T-cell (primary cell): ENCODE measurements at regions not wholly inside any gene's neighbourhood (a gene's known extent, or its start where the extent isn't known, plus 50 kb on each side); places are given as distances from the start of the nearest gene placed in this dataset.

Source experiments
- ATAC-seq, 4 experiments: fragments of 200-7000 bp in 3 of 4; fragments of 150-1000 bp in 1 of 4; cut with Tn5 transposase; replicated peaks in 1 of 4; 1 replicate in 3 of 4; 2 replicates in 1 of 4; pipeline ENCODE4 v1.10.0; 2021; ENCODE audit warnings: moderate library complexity in 3 of 4, mild to moderate bottlenecking in 2 of 4, moderate number of reproducible peaks in 1 of 4
- CTCF ChIA-PET, 2 donors: fragments of 300-600 bp; sonication (Branson Sonifier 250); formaldehyde crosslinking; loops; one replicate each; lab custom pipeline; 2022; ENCODE audit warnings: antibody characterized with exemption in 2 of 2; lab: Charles Lee
- POLR2A ChIA-PET, 2 donors: fragments of 300-600 bp; sonication (Branson Sonifier 250); formaldehyde crosslinking; loops; one replicate each; lab custom pipeline; 2022; ENCODE audit warnings: antibody characterized with exemption in 2 of 2; lab: Charles Lee
- DNase-seq, 35 experiments: peaks; one replicate each; pipeline versions ENCODE4 v3.0.0 to v3.0.0-alpha.2; 2013 to 2023
- H3K27ac ChIP-seq: one replicate; pipeline ENCODE4 v1.5.1; 2013; ENCODE audit warnings: low read length
- H3K27me3 ChIP-seq, 2 experiments: replicated peaks in 1 of 2; 1 replicate in 1 of 2; 2 replicates in 1 of 2; pipeline versions ENCODE4 v1.6.1 to v1.7.0; 2013; ENCODE audit warnings: low read length in 1 of 2, mixed read lengths in 1 of 2; ENCODE audit not compliant: control insufficient read depth in 2 of 2, insufficient read depth in 2 of 2; ENCODE audit errors: extremely low read depth in 1 of 2
- H3K36me3 ChIP-seq, 2 donors: 1 replicate in 1 of 2; 2 replicates in 1 of 2; pipeline versions ENCODE4 v1.6.1 to v1.7.0; 2013; ENCODE audit warnings: low read length in 1 of 2; ENCODE audit not compliant: control insufficient read depth in 2 of 2, insufficient read depth in 1 of 2; ENCODE audit errors: extremely low read depth in 1 of 2
- H3K4me1 ChIP-seq, 2 experiments: 1 replicate in 1 of 2; 2 replicates in 1 of 2; pipeline versions ENCODE4 v1.6.1 to v1.7.0; 2013; ENCODE audit warnings: low read length in 2 of 2, mixed read lengths in 1 of 2; ENCODE audit not compliant: insufficient read depth in 2 of 2, control insufficient read depth in 1 of 2; ENCODE audit errors: extremely low read depth in 1 of 2
- H3K4me3 ChIP-seq, 2 donors: 1 replicate in 1 of 2; 2 replicates in 1 of 2; pipeline versions ENCODE4 v1.5.1 to v1.7.0; 2013; ENCODE audit warnings: mild to moderate bottlenecking in 2 of 2, low read length in 1 of 2, moderate library complexity in 1 of 2; ENCODE audit not compliant: control insufficient read depth in 1 of 2; ENCODE audit errors: extremely low read depth in 1 of 2
- H3K9me3 ChIP-seq: 2 replicates; pipeline ENCODE4 v1.7.0; 2013
- H3K27ac Mint-ChIP-seq, 2 donors: one replicate each; pipeline ENCODE4 v1.8.0; 2020 to 2021; ENCODE audit warnings: mild to moderate bottlenecking in 2 of 2, mixed read lengths in 2 of 2
- H3K27me3 Mint-ChIP-seq, 2 donors: one replicate each; pipeline ENCODE4 v1.8.0; 2021 to 2022; ENCODE audit warnings: mixed read lengths in 2 of 2
- H3K36me3 Mint-ChIP-seq: one replicate; pipeline ENCODE4 v1.8.0; 2021; ENCODE audit warnings: mixed read lengths
- H3K4me1 Mint-ChIP-seq, 3 donors: one replicate each; pipeline ENCODE4 v1.8.0; 2020 to 2022; ENCODE audit warnings: mixed read lengths in 3 of 3, mild to moderate bottlenecking in 1 of 3
- H3K4me3 Mint-ChIP-seq, 3 donors: one replicate each; pipeline ENCODE4 v1.8.0; 2020 to 2022; ENCODE audit warnings: mild to moderate bottlenecking in 3 of 3, mixed read lengths in 3 of 3, moderate library complexity in 3 of 3
- H3K9me3 Mint-ChIP-seq, 3 donors: one replicate each; pipeline ENCODE4 v1.8.0; 2020 to 2022; ENCODE audit warnings: mixed read lengths in 3 of 3
- WGBS: methylation state at CpG from one replicate; pipeline ENCODE4 v1.1.5; 2013; ENCODE audit warnings: missing lambda C conversion rate; ENCODE audit not compliant: insufficient coverage; 5-methylcytosine and 5-hydroxymethylcytosine counted together

- DNase-seq: no peak
- Mint-ChIP-seq H3K27ac (no peak overlapping the region), H3K9me3 (peaks cover 0 to 14% (median 0%) of the 10 kb centered on the region in 3 donors), H3K4me3 (no peak overlapping the region), H3K27me3 (peaks cover 1 to 4% of the 10 kb centered on the region in 2 donors), H3K4me1 (peaks cover 0 to 6% (median 0%) of the 10 kb centered on the region in 3 donors), H3K36me3 (no peaks in the 10 kb centered on the region)
- ChIA-PET POLR2A (no interaction called here), CTCF (no interaction called here)
- Histone ChIP-seq H3K27me3 (peaks cover 0 to 3% of the 10 kb centered on the region in 2 experiments), H3K27ac (no peak overlapping the region), H3K36me3 (no peaks in the 10 kb centered on the region), H3K4me1 (no peaks in the 10 kb centered on the region), H3K9me3 (no peaks in the 10 kb centered on the region), H3K4me3 (no peak overlapping the region)
- no peak for ATAC-seq
- WGBS: 29% methylated on average over 1 of the region's 3 CpGs
Observed at GRCh38 chr5:136518814-136519213, 153.5 kb upstream of the TRPC7 start.

- Histone ChIP-seq H3K9me3 (no peaks in the 10 kb centered on the region), H3K27ac (no peak overlapping the region), H3K27me3 (peaks cover 0 to 3% of the 10 kb centered on the region in 2 experiments), H3K4me3 (no peak overlapping the region), H3K36me3 (no peaks in the 10 kb centered on the region), H3K4me1 (no peaks in the 10 kb centered on the region)
- Mint-ChIP-seq H3K4me1 (peaks cover 0 to 6% (median 0%) of the 10 kb centered on the region in 3 donors), H3K36me3 (no peaks in the 10 kb centered on the region), H3K27me3 (peaks cover 1 to 4% of the 10 kb centered on the region in 2 donors), H3K27ac (no peak overlapping the region), H3K4me3 (no peak overlapping the region), H3K9me3 (peaks cover 0 to 14% (median 0%) of the 10 kb centered on the region in 3 donors)
- POLR2A ChIA-PET: no interaction called here
- WGBS: no CpG with 5 or more reads among the region's 1 CpG
- DNase-seq (no peak), ATAC-seq (no peak)
- CTCF ChIA-PET: no interaction called here
Observed at GRCh38 chr5:136518174-136518573, 152.8 kb upstream of the TRPC7 start.

GRCh38 chr5:136517755-136518154 lies 152.4 kb upstream of the TRPC7 start:
- Histone ChIP-seq H3K4me3 (no peak overlapping the region), H3K36me3 (no peaks in the 10 kb centered on the region), H3K27me3 (peaks cover 0 to 3% of the 10 kb centered on the region in 2 experiments), H3K4me1 (no peaks in the 10 kb centered on the region), H3K9me3 (no peaks in the 10 kb centered on the region), H3K27ac (no peak overlapping the region)
- no peak for ATAC-seq
- POLR2A ChIA-PET: no interaction called here
- Mint-ChIP-seq H3K36me3 (no peaks in the 10 kb centered on the region), H3K4me3 (no peak overlapping the region), H3K27ac (no peak overlapping the region), H3K9me3 (peaks cover 0 to 14% (median 0%) of the 10 kb centered on the region in 3 donors), H3K27me3 (peaks cover 1 to 4% of the 10 kb centered on the region in 2 donors), H3K4me1 (peaks cover 0 to 6% (median 0%) of the 10 kb centered on the region in 3 donors)
- no CpG with 5 or more reads among the region's 1 CpG for WGBS
- DNase-seq: no peak
- CTCF ChIA-PET: interaction anchor here in 1 of 2 donors (0.6 kb wide), 1 partner anchor 111 kb away, joined by 3 read pairs; no protein-coding TSS in a partner anchor

GRCh38 chr5:136516637-136517036 lies 151.3 kb upstream of the TRPC7 start:
- peaks cover 0 to 3% of the 10 kb centered on the region in 2 experiments for H3K27me3 ChIP-seq
- no peak for DNase-seq
- no peak for ATAC-seq
- Mint-ChIP-seq H3K9me3 (peaks cover 0 to 14% (median 0%) of the 10 kb centered on the region in 3 donors), H3K27ac (no peak overlapping the region), H3K27me3 (peaks cover 1 to 4% of the 10 kb centered on the region in 2 donors), H3K4me1 (peaks cover 0 to 6% (median 0%) of the 10 kb centered on the region in 3 donors), H3K36me3 (no peaks in the 10 kb centered on the region), H3K4me3 (no peak overlapping the region)
- 83% methylated on average over 1 of the region's 3 CpGs for WGBS
- POLR2A ChIA-PET: no interaction called here
- H3K9me3 ChIP-seq: no peaks in the 10 kb centered on the region
- H3K4me3 ChIP-seq: no peak overlapping the region
- H3K4me1 ChIP-seq: no peaks in the 10 kb centered on the region
- no peak overlapping the region for H3K27ac ChIP-seq
- CTCF ChIA-PET: no interaction called here
- H3K36me3 ChIP-seq: no peaks in the 10 kb centered on the region

- Mint-ChIP-seq H3K27ac (no peak overlapping the region), H3K36me3 (no peaks in the 10 kb centered on the region), H3K4me3 (no peak overlapping the region), H3K4me1 (peaks cover 0 to 6% (median 0%) of the 10 kb centered on the region in 3 donors), H3K9me3 (peaks cover 0 to 14% (median 0%) of the 10 kb centered on the region in 3 donors), H3K27me3 (peaks cover 0 to 4% of the 10 kb centered on the region in 2 donors)
- Histone ChIP-seq H3K4me3 (no peak overlapping the region), H3K9me3 (no peaks in the 10 kb centered on the region), H3K27ac (no peak overlapping the region), H3K4me1 (no peaks in the 10 kb centered on the region), H3K36me3 (no peaks in the 10 kb centered on the region), H3K27me3 (no peaks in the 10 kb centered on the region)
- no CpG with 5 or more reads among the region's 3 CpGs for WGBS
- DNase-seq (no peak), ATAC-seq (no peak)
- ChIA-PET CTCF (no interaction called here), POLR2A (no interaction called here)
Observed at GRCh38 chr5:136513430-136513829, 148.1 kb upstream of the TRPC7 start.

GRCh38 chr5:136511046-136511445 lies 145.7 kb upstream of the TRPC7 start:
- CTCF ChIA-PET: interaction anchor here in 1 of 2 donors (0.5 kb wide), 1 partner anchor 473 kb away, joined by 4 read pairs; no protein-coding TSS in a partner anchor
- H3K4me1 Mint-ChIP-seq: no peaks in the 10 kb centered on the region
- POLR2A ChIA-PET: no interaction called here

More at GRCh38 chr5:136511046-136511445, 145.7 kb upstream of the TRPC7 start:
- H3K36me3 ChIP-seq: no peaks in the 10 kb centered on the region
- ATAC-seq (no peak), DNase-seq (no peak)
- no peaks in the 10 kb centered on the region for H3K36me3 Mint-ChIP-seq
- WGBS: no CpG with 5 or more reads among the region's 3 CpGs
- H3K9me3 ChIP-seq: no peaks in the 10 kb centered on the region
- no peak overlapping the region for H3K4me3 ChIP-seq
- peaks cover 0 to 7% (median 0%) of the 10 kb centered on the region in 3 donors for H3K9me3 Mint-ChIP-seq
- no peak overlapping the region for H3K27ac ChIP-seq
- H3K27ac Mint-ChIP-seq: no peak overlapping the region
- no peaks in the 10 kb centered on the region for H3K27me3 Mint-ChIP-seq
- no peak overlapping the region for H3K4me3 Mint-ChIP-seq
- no peaks in the 10 kb centered on the region for H3K27me3 ChIP-seq
- H3K4me1 ChIP-seq: no peaks in the 10 kb centered on the region
